Left lung (tissue), 4 donors: ENCODE measurements at regions not wholly inside any gene's neighbourhood (a gene's known extent, or its start where the extent isn't known, plus 50 kb on each side); places are given as distances from the start of the nearest gene placed in this dataset.
"Not testable (repeated sequence)": the region's sequence is repeated elsewhere in the genome, so short reads cannot be mapped to it uniquely, and the experiment has no call there.

ENCODE experiments used
- ATAC-seq: fragments of 200-7000 bp; cut with Tn5 transposase; one replicate; pipeline ENCODE4 v1.9.1; 2020; ENCODE audit warnings: moderate library complexity
- DNase-seq, 4 donors: peaks; one replicate each; pipeline ENCODE4 v3.0.0-alpha.2; 2013 to 2020
- H3K27ac ChIP-seq, 2 donors: fragments of 200-600 bp; sonication (generic) in 1 of 2; one replicate each; pipeline versions ENCODE4 v1.5.0 to v1.8.0; 2020 to 2021
- H3K27me3 ChIP-seq, 2 donors: fragments of 200-600 bp; sonication (generic) in 1 of 2; one replicate each; pipeline versions ENCODE4 v1.5.0 to v1.8.0; 2020 to 2021
- H3K36me3 ChIP-seq, 2 donors: fragments of 200-600 bp; sonication (generic) in 1 of 2; one replicate each; pipeline versions ENCODE4 v1.5.0 to v1.8.0; 2020 to 2021
- H3K4me1 ChIP-seq, 2 donors: fragments of 200-600 bp; one replicate each; pipeline ENCODE4 v1.8.0; 2021
- H3K4me3 ChIP-seq, 2 donors: fragments of 200-600 bp; sonication (generic) in 1 of 2; one replicate each; pipeline versions ENCODE4 v1.5.0 to v1.8.0; 2020 to 2021; ENCODE audit warnings: mild to moderate bottlenecking in 1 of 2
- H3K9me3 ChIP-seq, 2 donors: fragments of 200-600 bp; sonication (generic) in 1 of 2; one replicate each; pipeline versions ENCODE4 v1.5.0 to v1.8.0; 2020 to 2021
- intact Hi-C, 2 donors: fragments of 100-400 bp; cut with DNase I; formaldehyde crosslinking; loops; one replicate each; pipeline versions ENCODE4 v1.11.2 to v1.14.2; 2022
- donor health status: DM: no; HTN: yes; CAD: no.
- donor health status: DM: no; HTN: no; CAD: no.

GRCh38 chr2:91989781-91990180 is 2881.4 kb upstream of the TEKT4 start:
- H3K36me3 ChIP-seq, H3K27me3 ChIP-seq, DNase-seq, ATAC-seq, H3K27ac ChIP-seq, H3K4me1 ChIP-seq, H3K9me3 ChIP-seq, intact Hi-C loops, H3K4me3 ChIP-seq: not testable (repeated sequence)

- ATAC-seq, H3K27me3 ChIP-seq, H3K36me3 ChIP-seq, H3K27ac ChIP-seq, H3K4me1 ChIP-seq, DNase-seq, H3K9me3 ChIP-seq, intact Hi-C loops, H3K4me3 ChIP-seq: not testable (repeated sequence)
These were observed 2864.7 kb upstream of the TEKT4 start for GRCh38 chr2:92006557-92006956.
